ENCODE measurements at regions not wholly inside any gene's neighbourhood (a gene's known extent, or its start where the extent isn't known, plus 50 kb on each side); places are given as distances from the start of the nearest gene placed in this dataset.

DNA sequence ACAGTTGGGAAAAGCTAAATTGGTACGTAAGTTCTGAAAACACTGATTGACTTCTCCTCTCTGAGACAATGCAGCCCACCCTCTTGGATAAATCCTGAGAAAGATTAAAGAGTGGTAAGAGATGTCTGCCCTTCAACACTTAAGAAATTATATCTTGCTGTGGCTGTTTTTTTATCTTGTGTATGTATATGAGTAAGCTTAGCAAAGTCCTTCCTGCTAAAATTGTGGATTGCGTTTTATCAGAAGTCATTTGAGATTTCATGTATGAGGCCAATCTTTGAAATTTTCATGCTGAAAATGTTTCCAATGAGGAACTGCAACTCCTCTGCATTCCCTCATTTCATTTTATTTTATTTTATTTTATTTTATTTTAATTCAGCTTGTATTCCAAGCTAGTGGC lies 106.2 kb upstream of the INHBA start:
- ATAC-seq (no peak), DNase-seq (ENCODE audit: low spot score) (no peak), FAIRE-seq (no peak)
- Histone ChIP-seq H3K4me1 (ENCODE audit: insufficient read depth, low read length) (no peaks in the 10 kb centered on the region), H4K20me1 (ENCODE audit: insufficient read depth, low read length) (no peaks in the 10 kb centered on the region), H3K4me3 (replicated peaks in 1 of 3; ENCODE audit: insufficient read depth in 1 of 3, low read depth in 2 of 3, low read length in 3 of 3) (no peak overlapping the region), H3K79me2 (ENCODE audit: insufficient read depth, low read length) (no peaks in the 10 kb centered on the region), H3K9ac (ENCODE audit: insufficient read depth, low read depth, low read length) (no peak overlapping the region), H3K9me3 (ENCODE audit: low read length) (no peaks in the 10 kb centered on the region), H3K27ac (ENCODE audit: extremely low read length, insufficient read depth, low read length) (no peak overlapping the region), H2AFZ (ENCODE audit: low read length) (no peak overlapping the region), H3K4me2 (ENCODE audit: low read depth, low read length) (no peak overlapping the region), H3K27me3 (ENCODE audit: control insufficient read depth in 1 of 2, insufficient read depth in 2 of 2, low read length in 2 of 2) (no peaks in the 10 kb centered on the region), H3K36me3 (replicated peaks in 1 of 2; ENCODE audit: control insufficient read depth in 1 of 2, insufficient read depth in 2 of 2, low read length in 2 of 2) (no peaks in the 10 kb centered on the region)
- WGBS (ENCODE audit: low lambda C conversion rate), result 58% methylated on average over 2 of the region's 2 CpGs
- CTCF ChIA-PET (ENCODE audit: low intra/inter-chr PET ratio, low total read pairs), result no interaction called here
- no TSS peak for BruUV-seq (replicated peaks)
- intact Hi-C loops (cut with micrococcal nuclease; ENCODE audit: unreplicated experiment) (no loop called here), in situ Hi-C loops (cut with HindIII; ENCODE audit: extremely low pct_ligation_motif_present, low pct_unique_long_range_greater_than_20kb) (no loop called here)
- POLR2A ChIA-PET, result no interaction called here
- no peak for TF ChIP-seq ZSCAN21 (CRISPR knock-in tag; IDR thresholded peaks at IDR 0.05; ENCODE audit: borderline replicate concordance)
- no peak for TF ChIP-seq ZBTB20 (CRISPR knock-in tag; IDR thresholded peaks at IDR 0.05; ENCODE audit: borderline replicate concordance, low read depth)
- no peak for TF ChIP-seq FOXK2 (IDR thresholded peaks at IDR 0.05)
- no peak for TF ChIP-seq KAT7 (CRISPR knock-in tag; IDR thresholded peaks at IDR 0.05; ENCODE audit: borderline replicate concordance)

DNA sequence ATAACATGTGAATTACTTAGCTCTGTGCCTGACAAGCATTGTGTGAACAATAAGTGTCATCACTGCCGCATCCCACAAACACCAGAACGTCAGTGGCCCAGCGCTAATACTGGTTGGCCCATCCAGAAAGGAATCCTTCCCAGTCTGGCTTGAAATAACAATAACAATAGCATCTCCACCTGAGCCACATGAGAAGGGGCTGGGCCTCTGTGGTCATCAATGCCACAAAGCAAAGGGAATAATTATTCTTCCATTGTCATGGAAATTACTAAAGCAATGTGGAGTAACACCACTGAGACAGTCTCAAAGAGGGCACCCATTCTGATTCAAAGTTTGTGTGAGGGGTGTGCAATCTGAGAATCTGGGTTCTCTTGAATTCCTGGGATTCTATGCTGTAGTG lies 105.7 kb upstream of the INHBA start:
- H3K4me2 ChIP-seq (ENCODE audit: low read depth, low read length), result no peak overlapping the region
- 28% methylated on average over 3 of the region's 3 CpGs for WGBS (ENCODE audit: low lambda C conversion rate)
- H3K9ac ChIP-seq (ENCODE audit: insufficient read depth, low read depth, low read length), result no peak overlapping the region
- CTCF ChIA-PET (ENCODE audit: low intra/inter-chr PET ratio, low total read pairs), result no interaction called here
- no TSS peak for BruUV-seq (replicated peaks)
- no peaks in the 10 kb centered on the region for H3K9me3 ChIP-seq (ENCODE audit: low read length)
- no peak overlapping the region for H3K27ac ChIP-seq (ENCODE audit: extremely low read length, insufficient read depth, low read length)
- POLR2A ChIA-PET, result no interaction called here
- ATAC-seq, result no peak
- H3K79me2 ChIP-seq (ENCODE audit: insufficient read depth, low read length), result no peaks in the 10 kb centered on the region
- no peak overlapping the region for H2AFZ ChIP-seq (ENCODE audit: low read length)
- H3K4me1 ChIP-seq (ENCODE audit: insufficient read depth, low read length), result no peaks in the 10 kb centered on the region
- no peaks in the 10 kb centered on the region for H3K36me3 ChIP-seq (replicated peaks in 1 of 2; ENCODE audit: control insufficient read depth in 1 of 2, insufficient read depth in 2 of 2, low read length in 2 of 2)
- in situ Hi-C loops (cut with HindIII; ENCODE audit: extremely low pct_ligation_motif_present, low pct_unique_long_range_greater_than_20kb), result no loop called here
- no peaks in the 10 kb centered on the region for H3K27me3 ChIP-seq (ENCODE audit: control insufficient read depth in 1 of 2, insufficient read depth in 2 of 2, low read length in 2 of 2)
- intact Hi-C loops (cut with micrococcal nuclease; ENCODE audit: unreplicated experiment), result no loop called here
- H3K4me3 ChIP-seq (replicated peaks in 1 of 3; ENCODE audit: insufficient read depth in 1 of 3, low read depth in 2 of 3, low read length in 3 of 3), result no peak overlapping the region
- DNase-seq (ENCODE audit: low spot score), result no peak
- no peak for FAIRE-seq
- no peaks in the 10 kb centered on the region for H4K20me1 ChIP-seq (ENCODE audit: insufficient read depth, low read length)
- TF ChIP-seq HES4 (CRISPR knock-in tag; IDR thresholded peaks at IDR 0.05; ENCODE audit: borderline replicate concordance) (no peak), MAFG (CRISPR knock-in tag; IDR thresholded peaks at IDR 0.05) (no peak), KMT2A (CRISPR knock-in tag; IDR thresholded peaks at IDR 0.05) (no peak), GTF3A (CRISPR knock-in tag; conservative IDR thresholded peaks at IDR 0.05) (no peak), SP2 (CRISPR knock-in tag; IDR thresholded peaks at IDR 0.05) (no peak), ZBTB20 (CRISPR knock-in tag; IDR thresholded peaks at IDR 0.05; ENCODE audit: borderline replicate concordance, low read depth) (no peak), DMAP1 (CRISPR knock-in tag; IDR thresholded peaks at IDR 0.05) (no peak), TOE1 (CRISPR knock-in tag; IDR thresholded peaks at IDR 0.05) (no peak), ZKSCAN8 (CRISPR knock-in tag; IDR thresholded peaks at IDR 0.05; ENCODE audit: borderline replicate concordance) (no peak)
- TF ChIP-seq, protein P1, sequence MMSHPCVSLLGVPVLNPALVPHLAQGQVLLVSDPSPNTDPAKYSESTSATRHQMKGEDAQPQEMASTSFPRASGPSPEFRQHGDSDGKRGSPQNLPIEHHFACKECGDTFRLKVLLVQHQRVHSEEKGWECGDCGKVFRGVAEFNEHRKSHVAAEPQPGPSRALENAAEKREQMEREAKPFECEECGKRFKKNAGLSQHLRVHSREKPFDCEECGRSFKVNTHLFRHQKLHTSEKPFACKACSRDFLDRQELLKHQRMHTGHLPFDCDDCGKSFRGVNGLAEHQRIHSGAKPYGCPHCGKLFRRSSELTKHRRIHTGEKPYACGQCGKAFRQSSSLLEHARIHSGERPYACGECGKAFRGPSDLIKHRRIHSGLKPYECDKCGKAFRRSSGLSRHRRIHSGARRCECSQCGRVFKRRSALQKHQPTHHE (CRISPR knock-in tag; IDR thresholded peaks at IDR 0.05; ENCODE audit: borderline replicate concordance), result no peak
- TF ChIP-seq, protein P2, sequence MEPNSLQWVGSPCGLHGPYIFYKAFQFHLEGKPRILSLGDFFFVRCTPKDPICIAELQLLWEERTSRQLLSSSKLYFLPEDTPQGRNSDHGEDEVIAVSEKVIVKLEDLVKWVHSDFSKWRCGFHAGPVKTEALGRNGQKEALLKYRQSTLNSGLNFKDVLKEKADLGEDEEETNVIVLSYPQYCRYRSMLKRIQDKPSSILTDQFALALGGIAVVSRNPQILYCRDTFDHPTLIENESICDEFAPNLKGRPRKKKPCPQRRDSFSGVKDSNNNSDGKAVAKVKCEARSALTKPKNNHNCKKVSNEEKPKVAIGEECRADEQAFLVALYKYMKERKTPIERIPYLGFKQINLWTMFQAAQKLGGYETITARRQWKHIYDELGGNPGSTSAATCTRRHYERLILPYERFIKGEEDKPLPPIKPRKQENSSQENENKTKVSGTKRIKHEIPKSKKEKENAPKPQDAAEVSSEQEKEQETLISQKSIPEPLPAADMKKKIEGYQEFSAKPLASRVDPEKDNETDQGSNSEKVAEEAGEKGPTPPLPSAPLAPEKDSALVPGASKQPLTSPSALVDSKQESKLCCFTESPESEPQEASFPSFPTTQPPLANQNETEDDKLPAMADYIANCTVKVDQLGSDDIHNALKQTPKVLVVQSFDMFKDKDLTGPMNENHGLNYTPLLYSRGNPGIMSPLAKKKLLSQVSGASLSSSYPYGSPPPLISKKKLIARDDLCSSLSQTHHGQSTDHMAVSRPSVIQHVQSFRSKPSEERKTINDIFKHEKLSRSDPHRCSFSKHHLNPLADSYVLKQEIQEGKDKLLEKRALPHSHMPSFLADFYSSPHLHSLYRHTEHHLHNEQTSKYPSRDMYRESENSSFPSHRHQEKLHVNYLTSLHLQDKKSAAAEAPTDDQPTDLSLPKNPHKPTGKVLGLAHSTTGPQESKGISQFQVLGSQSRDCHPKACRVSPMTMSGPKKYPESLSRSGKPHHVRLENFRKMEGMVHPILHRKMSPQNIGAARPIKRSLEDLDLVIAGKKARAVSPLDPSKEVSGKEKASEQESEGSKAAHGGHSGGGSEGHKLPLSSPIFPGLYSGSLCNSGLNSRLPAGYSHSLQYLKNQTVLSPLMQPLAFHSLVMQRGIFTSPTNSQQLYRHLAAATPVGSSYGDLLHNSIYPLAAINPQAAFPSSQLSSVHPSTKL (CRISPR knock-in tag; IDR thresholded peaks at IDR 0.05), result no peak
- TF ChIP-seq, protein P3, sequence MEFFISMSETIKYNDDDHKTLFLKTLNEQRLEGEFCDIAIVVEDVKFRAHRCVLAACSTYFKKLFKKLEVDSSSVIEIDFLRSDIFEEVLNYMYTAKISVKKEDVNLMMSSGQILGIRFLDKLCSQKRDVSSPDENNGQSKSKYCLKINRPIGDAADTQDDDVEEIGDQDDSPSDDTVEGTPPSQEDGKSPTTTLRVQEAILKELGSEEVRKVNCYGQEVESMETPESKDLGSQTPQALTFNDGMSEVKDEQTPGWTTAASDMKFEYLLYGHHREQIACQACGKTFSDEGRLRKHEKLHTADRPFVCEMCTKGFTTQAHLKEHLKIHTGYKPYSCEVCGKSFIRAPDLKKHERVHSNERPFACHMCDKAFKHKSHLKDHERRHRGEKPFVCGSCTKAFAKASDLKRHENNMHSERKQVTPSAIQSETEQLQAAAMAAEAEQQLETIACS (CRISPR knock-in tag; IDR thresholded peaks at IDR 0.05), result no peak

All from HepG2 (cell line).